ENCODE measurements at regions not wholly inside any gene's neighbourhood (a gene's known extent, or its start where the extent isn't known, plus 50 kb on each side); places are given as distances from the start of the nearest gene placed in this dataset.

DNA sequence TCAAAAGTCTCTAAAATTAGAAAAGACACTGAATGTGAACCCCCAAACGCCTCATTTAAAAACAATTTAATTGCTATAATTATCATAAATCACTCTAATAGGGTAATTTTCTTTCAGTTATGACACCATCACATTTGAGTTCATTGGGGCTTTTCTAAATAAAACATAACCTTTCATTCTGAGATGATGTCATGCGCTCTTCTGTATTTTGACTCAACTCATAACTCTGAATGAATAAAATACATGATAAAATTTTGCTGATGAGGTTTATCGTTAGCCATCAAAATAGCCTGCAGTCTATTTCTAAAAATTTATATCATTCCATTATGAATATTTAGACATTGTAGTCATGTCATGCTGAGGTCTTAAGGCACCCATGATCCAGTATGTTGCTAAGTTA lies 1099.7 kb downstream of the SUCLG1 start:
- Histone ChIP-seq H4K20me1 (ENCODE audit: control insufficient read depth, extremely low read depth, insufficient read depth, low read length) (no peaks in the 10 kb centered on the region), H3K79me2 (ENCODE audit: control insufficient read depth, insufficient read depth, low read length) (no peaks in the 10 kb centered on the region), H3K9me3 (ENCODE audit: control insufficient read depth, low read depth, low read length) (peaks cover 2% of the 10 kb centered on the region), H3K4me3 (ENCODE audit: control insufficient read depth in 2 of 3, extremely low read depth in 1 of 3, insufficient read depth in 2 of 3, low read depth in 1 of 3, low read length in 3 of 3) (no peak overlapping the region), H3K4me1 (ENCODE audit: control insufficient read depth, extremely low read depth, insufficient read depth, low read length) (no peaks in the 10 kb centered on the region), H3K27ac (ENCODE audit: control insufficient read depth, insufficient read depth, low read length) (no peak overlapping the region), H3K36me3 (ENCODE audit: control insufficient read depth in 2 of 2, extremely low read depth in 1 of 2, insufficient read depth in 2 of 2, low read length in 2 of 2) (no peaks in the 10 kb centered on the region), H3K9me1 (ENCODE audit: control insufficient read depth, extremely low read depth, insufficient read depth, low read length) (no peaks in the 10 kb centered on the region), H3K9ac (ENCODE audit: control insufficient read depth, extremely low read depth, insufficient read depth, low read length) (no peak overlapping the region), H2AFZ (ENCODE audit: control insufficient read depth, low read length) (no peak overlapping the region), H3K27me3 (ENCODE audit: control insufficient read depth, extremely low read depth, insufficient read depth, low read length) (no peaks in the 10 kb centered on the region), H3K4me2 (ENCODE audit: control insufficient read depth, extremely low read depth, insufficient read depth, low read depth, low read length) (no peak overlapping the region)
- dilution Hi-C loops (cut with MboI; ENCODE audit: extremely low pct_ligation_motif_present, low sequenced_read_pairs), result no loop called here
- no peak for DNase-seq (ENCODE audit: low read depth, low spot score)
- FAIRE-seq, result no peak
- no peak for TF ChIP-seq EZH2 (IDR thresholded peaks at IDR 0.05; ENCODE audit: low read length)
- TF ChIP-seq, protein P1, sequence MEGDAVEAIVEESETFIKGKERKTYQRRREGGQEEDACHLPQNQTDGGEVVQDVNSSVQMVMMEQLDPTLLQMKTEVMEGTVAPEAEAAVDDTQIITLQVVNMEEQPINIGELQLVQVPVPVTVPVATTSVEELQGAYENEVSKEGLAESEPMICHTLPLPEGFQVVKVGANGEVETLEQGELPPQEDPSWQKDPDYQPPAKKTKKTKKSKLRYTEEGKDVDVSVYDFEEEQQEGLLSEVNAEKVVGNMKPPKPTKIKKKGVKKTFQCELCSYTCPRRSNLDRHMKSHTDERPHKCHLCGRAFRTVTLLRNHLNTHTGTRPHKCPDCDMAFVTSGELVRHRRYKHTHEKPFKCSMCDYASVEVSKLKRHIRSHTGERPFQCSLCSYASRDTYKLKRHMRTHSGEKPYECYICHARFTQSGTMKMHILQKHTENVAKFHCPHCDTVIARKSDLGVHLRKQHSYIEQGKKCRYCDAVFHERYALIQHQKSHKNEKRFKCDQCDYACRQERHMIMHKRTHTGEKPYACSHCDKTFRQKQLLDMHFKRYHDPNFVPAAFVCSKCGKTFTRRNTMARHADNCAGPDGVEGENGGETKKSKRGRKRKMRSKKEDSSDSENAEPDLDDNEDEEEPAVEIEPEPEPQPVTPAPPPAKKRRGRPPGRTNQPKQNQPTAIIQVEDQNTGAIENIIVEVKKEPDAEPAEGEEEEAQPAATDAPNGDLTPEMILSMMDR (optimal IDR thresholded peaks at IDR 0.05 in 1 of 3, IDR thresholded peaks at IDR 0.05 in 1 of 3, conservative IDR thresholded peaks at IDR 0.05 in 1 of 3; ENCODE audit: extremely low read depth in 1 of 3, insufficient read depth in 2 of 3, low read length in 3 of 3), result no peak

DNA sequence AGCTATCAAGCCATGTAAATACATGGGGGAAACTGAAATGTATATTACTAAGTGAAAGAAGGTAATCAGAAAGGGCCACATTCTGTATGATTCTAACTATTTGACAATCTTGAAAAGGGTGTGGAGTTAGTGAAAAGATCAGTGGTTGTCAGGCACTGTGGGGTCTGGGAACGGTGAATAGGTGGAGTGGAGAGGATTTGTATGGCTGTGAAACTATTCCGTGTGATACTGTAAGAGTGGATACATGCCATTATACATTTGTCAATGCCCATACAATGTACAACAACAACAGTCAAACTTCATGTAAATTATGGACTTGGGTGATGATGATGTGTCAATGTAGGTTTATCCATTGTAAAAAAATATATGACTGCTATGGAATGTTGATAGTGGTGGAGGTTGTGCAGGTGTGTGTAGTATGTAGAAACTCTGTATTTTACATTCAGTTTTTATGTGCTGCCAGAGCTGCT lies 1116.2 kb downstream of the SUCLG1 start:
- no peak overlapping the region for H3K27ac ChIP-seq (ENCODE audit: control insufficient read depth, insufficient read depth, low read length)
- no peak overlapping the region for H3K4me3 ChIP-seq (ENCODE audit: control insufficient read depth in 2 of 3, extremely low read depth in 1 of 3, insufficient read depth in 2 of 3, low read depth in 1 of 3, low read length in 3 of 3)
- DNase-seq (ENCODE audit: low read depth, low spot score), result no peak
- no peaks in the 10 kb centered on the region for H3K4me1 ChIP-seq (ENCODE audit: control insufficient read depth, extremely low read depth, insufficient read depth, low read length)
- H3K36me3 ChIP-seq (ENCODE audit: control insufficient read depth in 2 of 2, extremely low read depth in 1 of 2, insufficient read depth in 2 of 2, low read length in 2 of 2), result no peaks in the 10 kb centered on the region
- H3K9me1 ChIP-seq (ENCODE audit: control insufficient read depth, extremely low read depth, insufficient read depth, low read length), result no peaks in the 10 kb centered on the region
- H3K4me2 ChIP-seq (ENCODE audit: control insufficient read depth, extremely low read depth, insufficient read depth, low read depth, low read length), result no peak overlapping the region
- H3K27me3 ChIP-seq (ENCODE audit: control insufficient read depth, extremely low read depth, insufficient read depth, low read length), result no peaks in the 10 kb centered on the region
- no peaks in the 10 kb centered on the region for H3K79me2 ChIP-seq (ENCODE audit: control insufficient read depth, insufficient read depth, low read length)
- no peaks in the 10 kb centered on the region for H4K20me1 ChIP-seq (ENCODE audit: control insufficient read depth, extremely low read depth, insufficient read depth, low read length)
- dilution Hi-C loops (cut with MboI; ENCODE audit: extremely low pct_ligation_motif_present, low sequenced_read_pairs), result no loop called here
- H3K9me3 ChIP-seq (ENCODE audit: control insufficient read depth, low read depth, low read length), result no peaks in the 10 kb centered on the region
- no peak for TF ChIP-seq EZH2 (IDR thresholded peaks at IDR 0.05; ENCODE audit: low read length)
- TF ChIP-seq, protein P1 (optimal IDR thresholded peaks at IDR 0.05 in 1 of 3, IDR thresholded peaks at IDR 0.05 in 1 of 3, conservative IDR thresholded peaks at IDR 0.05 in 1 of 3; ENCODE audit: extremely low read depth in 1 of 3, insufficient read depth in 2 of 3, low read length in 3 of 3), result no peak
- H3K9ac ChIP-seq (ENCODE audit: control insufficient read depth, extremely low read depth, insufficient read depth, low read length), result no peak overlapping the region
- no peak for FAIRE-seq
- no peak overlapping the region for H2AFZ ChIP-seq (ENCODE audit: control insufficient read depth, low read length)
